Testis (tissue), 2 donors: ENCODE measurements at regions not wholly inside any gene's neighbourhood (a gene's known extent, or its start where the extent isn't known, plus 50 kb on each side); places are given as distances from the start of the nearest gene placed in this dataset.

ENCODE experiments used
- POLR2A ChIP-seq: fragments of 450-650 bp; IDR thresholded peaks from one replicate; pipeline ENCODE4 v1.6.1; 2017; ENCODE audit warnings: antibody characterized with exemption, mild to moderate bottlenecking, moderate library complexity
- TF ChIP-seq, protein P1 (sequence below), 3 experiments: fragments of 450-650 bp in 2 of 3; fragments of 200-600 bp in 1 of 3; sonication (generic) in 1 of 3; IDR thresholded peaks; one replicate each; pipeline ENCODE4 v1.5.1; 2016 to 2019; ENCODE audit warnings: antibody characterized with exemption in 3 of 3, mild to moderate bottlenecking in 2 of 3, moderate library complexity in 1 of 3

DNA sequence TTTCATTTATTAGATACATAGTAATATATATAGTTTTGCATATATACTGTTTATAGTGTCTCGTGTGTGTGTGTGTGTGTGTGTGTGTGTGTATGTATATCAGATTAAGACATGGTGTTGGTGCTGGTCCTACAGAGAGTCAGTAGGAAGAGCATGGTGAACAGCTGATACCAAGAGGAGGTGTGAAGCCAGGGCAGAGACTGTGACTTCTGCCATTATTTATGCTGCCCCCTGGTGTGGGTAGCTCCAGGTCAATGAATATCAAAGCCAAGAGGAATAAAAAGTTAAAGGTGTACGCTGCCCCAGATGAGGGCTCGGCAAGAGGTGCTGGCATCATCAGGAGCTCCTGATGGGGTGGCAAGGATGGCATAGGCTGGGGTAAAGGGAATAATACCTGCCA lies 299.5 kb upstream of the RASGRP1 start:
- TF ChIP-seq, protein P1, sequence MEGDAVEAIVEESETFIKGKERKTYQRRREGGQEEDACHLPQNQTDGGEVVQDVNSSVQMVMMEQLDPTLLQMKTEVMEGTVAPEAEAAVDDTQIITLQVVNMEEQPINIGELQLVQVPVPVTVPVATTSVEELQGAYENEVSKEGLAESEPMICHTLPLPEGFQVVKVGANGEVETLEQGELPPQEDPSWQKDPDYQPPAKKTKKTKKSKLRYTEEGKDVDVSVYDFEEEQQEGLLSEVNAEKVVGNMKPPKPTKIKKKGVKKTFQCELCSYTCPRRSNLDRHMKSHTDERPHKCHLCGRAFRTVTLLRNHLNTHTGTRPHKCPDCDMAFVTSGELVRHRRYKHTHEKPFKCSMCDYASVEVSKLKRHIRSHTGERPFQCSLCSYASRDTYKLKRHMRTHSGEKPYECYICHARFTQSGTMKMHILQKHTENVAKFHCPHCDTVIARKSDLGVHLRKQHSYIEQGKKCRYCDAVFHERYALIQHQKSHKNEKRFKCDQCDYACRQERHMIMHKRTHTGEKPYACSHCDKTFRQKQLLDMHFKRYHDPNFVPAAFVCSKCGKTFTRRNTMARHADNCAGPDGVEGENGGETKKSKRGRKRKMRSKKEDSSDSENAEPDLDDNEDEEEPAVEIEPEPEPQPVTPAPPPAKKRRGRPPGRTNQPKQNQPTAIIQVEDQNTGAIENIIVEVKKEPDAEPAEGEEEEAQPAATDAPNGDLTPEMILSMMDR (IDR thresholded peaks at IDR 0.05) = no peak
- TF ChIP-seq POLR2A = no peak
